Spleen (tissue), 7 donors: ENCODE measurements at regions not wholly inside any gene's neighbourhood (a gene's known extent, or its start where the extent isn't known, plus 50 kb on each side); places are given as distances from the start of the nearest gene placed in this dataset.

Source experiments
- POLR2A ChIP-seq, 3 donors: fragments of 450-650 bp; IDR thresholded peaks; one replicate each; pipeline ENCODE4 v1.5.1; 2017; ENCODE audit warnings: antibody characterized with exemption in 3 of 3, mild to moderate bottlenecking in 1 of 3
- POLR2AphosphoS5 ChIP-seq, 3 donors: sonication (generic); formaldehyde crosslinking; IDR thresholded peaks; one replicate each; pipeline ENCODE4 v1.5.1; 2017; ENCODE audit warnings: antibody characterized with exemption in 3 of 3
- TF ChIP-seq, protein P1 (sequence below), 11 experiments: fragments of 200-600 bp in 7 of 11; fragments of 450-650 bp in 4 of 11; sonication (generic) in 4 of 11; IDR thresholded peaks in 8 of 11; conservative IDR thresholded peaks in 3 of 11; 1 replicate in 7 of 11; 2 replicates in 4 of 11; pipeline versions ENCODE4 v1.4.0 to v1.8.0; 2016 to 2021; ENCODE audit warnings: antibody characterized with exemption in 11 of 11, inconsistent platforms in 4 of 11, mild to moderate bottlenecking in 1 of 11
- donor health status: DM: no; HTN: no; CAD: no; lungs with moderate emphysema.
- donor health status: DM: no; HTN: no; CAD: no.
- donor health status: DM: no; HTN: no; CAD: no.

DNA sequence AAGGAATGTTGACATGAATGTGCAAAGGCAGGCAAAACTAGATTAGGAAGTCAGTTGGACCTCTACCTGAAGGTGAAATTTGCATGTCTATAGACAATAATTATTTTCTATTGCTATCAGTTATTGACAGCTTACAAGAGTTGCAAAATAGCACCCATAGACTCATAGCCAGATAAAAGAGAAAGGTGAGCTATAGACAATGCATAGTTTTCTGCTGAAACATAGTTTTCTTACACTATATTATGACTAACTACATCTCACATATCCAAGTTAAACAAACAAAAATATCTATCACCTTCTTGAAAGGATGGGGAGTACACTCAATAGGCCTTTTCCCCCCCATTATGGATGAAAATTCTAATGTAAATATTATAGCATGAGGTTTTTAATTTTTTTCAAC, 305.0 kb downstream of the PTH2R start:
- TF ChIP-seq POLR2A (IDR thresholded peaks at IDR 0.05) (no peak), POLR2AphosphoS5 (IDR thresholded peaks at IDR 0.05) (no peak)
- TF ChIP-seq, protein P1, sequence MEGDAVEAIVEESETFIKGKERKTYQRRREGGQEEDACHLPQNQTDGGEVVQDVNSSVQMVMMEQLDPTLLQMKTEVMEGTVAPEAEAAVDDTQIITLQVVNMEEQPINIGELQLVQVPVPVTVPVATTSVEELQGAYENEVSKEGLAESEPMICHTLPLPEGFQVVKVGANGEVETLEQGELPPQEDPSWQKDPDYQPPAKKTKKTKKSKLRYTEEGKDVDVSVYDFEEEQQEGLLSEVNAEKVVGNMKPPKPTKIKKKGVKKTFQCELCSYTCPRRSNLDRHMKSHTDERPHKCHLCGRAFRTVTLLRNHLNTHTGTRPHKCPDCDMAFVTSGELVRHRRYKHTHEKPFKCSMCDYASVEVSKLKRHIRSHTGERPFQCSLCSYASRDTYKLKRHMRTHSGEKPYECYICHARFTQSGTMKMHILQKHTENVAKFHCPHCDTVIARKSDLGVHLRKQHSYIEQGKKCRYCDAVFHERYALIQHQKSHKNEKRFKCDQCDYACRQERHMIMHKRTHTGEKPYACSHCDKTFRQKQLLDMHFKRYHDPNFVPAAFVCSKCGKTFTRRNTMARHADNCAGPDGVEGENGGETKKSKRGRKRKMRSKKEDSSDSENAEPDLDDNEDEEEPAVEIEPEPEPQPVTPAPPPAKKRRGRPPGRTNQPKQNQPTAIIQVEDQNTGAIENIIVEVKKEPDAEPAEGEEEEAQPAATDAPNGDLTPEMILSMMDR (IDR thresholded peaks at IDR 0.05 in 8 of 11, conservative IDR thresholded peaks at IDR 0.05 in 3 of 11): no peak
